CD4-positive, alpha-beta T cell treated with Interleukin-21 for 1 hour (primary cell): ENCODE measurements at regions not wholly inside any gene's neighbourhood (a gene's known extent, or its start where the extent isn't known, plus 50 kb on each side); places are given as distances from the start of the nearest gene placed in this dataset.
"Not testable (repeated sequence)": the region's sequence is repeated elsewhere in the genome, so short reads cannot be mapped to it uniquely, and the experiment has no call there.

Experiments
- DNase-seq: peaks from one replicate; pipeline ENCODE4 v3.0.0-alpha.2; 2020

DNA sequence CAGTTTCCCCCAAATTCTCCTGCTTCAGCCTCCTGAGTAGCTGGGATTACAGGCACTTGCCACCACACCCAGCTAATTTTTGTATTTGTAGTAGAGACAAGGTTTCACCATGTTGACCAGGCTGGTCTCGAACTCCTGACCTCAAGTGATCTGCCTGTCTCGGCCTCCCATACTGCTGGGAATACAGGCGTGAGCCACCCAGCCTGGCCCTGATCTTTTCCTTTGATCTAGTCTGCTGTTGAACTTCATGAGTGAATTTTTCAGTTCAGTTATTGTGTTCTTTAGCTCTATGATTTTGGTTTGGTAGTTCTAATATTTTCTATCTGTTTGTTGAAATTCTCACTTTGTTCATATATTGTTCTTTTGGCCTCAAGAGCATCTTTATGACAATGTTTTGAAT, 83.4 kb upstream of the RAP2C start:
- not testable (repeated sequence) for DNase-seq

DNA sequence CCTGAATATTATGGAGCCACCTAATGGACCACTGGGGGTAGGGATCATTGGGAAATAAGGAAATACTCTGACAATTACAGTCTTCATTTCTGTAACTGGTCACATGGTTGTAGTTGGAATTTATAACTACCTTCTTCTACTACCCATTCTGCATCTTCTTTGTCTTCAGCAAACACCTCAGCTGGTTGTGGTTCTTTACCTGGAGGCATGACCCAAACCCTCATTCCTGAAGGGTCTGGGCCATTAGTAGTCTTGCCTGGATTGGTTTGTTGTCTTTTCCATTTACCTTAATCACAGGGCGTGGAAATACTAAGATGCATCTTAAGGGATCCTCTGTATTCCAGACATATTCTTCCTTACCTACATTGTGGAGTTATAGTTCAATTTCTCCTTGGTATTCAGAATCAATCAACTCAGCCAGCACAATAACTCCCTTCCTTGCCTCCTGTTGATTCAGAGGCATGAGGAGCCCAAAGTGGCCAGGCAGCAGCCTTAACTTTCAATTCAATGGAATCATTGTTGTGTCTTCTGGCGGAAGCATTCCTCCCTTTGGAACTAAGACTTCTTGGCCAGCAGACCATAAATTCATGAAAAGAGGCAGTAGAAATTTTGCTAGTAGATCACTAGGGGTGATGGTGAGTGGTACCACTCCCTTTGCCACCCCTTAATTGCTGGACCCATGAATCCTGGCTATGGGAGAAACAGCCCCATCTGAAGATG, 75.7 kb upstream of the RAP2C start:
- no peak for DNase-seq

DNA sequence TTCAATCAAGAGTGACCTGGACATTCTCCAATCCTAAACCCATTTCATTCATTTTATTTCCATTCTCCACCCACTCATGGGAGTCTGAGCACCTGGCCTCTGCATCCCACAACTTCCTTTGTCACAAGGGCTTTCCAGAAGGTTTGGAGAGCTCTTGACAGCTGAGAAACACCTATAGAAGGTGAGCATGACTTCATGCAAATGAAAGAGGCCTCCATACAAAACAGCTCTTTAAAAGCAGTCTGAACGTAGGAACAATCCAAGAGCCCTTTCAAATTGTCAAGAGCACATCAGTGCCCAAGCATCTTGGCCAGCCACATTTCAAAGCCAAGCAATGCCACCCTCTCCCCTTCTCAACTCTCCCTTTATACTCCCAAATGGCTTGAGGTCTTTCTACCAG, 74.9 kb upstream of the RAP2C start:
- no peak for DNase-seq

DNA sequence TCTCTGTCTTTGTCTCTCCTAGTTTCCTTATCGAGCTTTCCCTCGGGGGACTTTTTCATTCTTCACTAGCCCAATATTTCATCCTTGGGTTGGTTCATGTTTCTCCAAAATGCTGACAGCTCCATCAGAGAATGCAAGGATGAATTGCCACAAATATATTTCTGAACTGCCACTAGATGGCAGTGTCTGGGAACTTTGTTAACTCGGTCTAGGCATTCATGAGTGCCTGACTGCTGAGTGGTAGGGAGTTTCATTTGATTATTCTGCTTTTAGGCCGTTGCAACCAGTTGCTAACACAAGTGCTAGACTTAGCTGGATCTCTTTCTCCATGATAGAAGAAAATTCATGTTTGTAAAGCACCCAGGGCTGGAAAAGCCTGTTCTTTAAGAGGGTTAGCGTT, 73.5 kb upstream of the RAP2C start:
- DNase-seq, result peak; percentile 46

DNA sequence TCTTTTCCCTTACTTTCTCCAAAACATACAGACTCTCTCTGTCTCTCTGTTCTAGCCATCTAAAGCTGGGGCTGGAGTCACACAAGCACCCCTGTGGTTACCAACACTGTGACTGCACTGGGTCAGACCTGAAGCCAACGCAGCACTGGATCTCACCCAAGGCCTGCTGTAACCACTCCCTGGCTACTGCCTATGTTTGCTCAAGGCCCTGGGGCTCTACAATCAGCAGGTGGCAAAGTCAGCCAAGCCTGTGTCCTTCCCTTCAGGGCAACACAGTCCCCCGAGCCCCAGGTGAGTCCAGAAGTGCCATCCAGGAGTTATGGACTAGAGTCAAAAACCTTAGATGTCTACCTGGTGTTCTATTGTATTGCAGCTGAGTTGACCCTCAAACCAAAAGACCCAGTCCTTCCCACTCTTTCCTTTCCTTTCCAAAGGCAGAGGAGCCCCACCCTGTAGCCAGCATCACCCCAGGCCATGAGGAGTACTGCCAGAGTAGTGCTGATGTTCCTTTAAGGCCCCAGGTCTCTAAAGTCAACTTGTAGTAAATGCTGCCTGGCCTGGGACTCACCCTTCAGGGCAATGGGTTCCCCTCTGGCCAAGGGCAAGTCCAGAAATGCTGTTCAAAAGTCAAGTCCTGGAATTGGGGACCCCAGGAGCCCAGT, 58.8 kb upstream of the RAP2C start:
- DNase-seq, result no peak

DNA sequence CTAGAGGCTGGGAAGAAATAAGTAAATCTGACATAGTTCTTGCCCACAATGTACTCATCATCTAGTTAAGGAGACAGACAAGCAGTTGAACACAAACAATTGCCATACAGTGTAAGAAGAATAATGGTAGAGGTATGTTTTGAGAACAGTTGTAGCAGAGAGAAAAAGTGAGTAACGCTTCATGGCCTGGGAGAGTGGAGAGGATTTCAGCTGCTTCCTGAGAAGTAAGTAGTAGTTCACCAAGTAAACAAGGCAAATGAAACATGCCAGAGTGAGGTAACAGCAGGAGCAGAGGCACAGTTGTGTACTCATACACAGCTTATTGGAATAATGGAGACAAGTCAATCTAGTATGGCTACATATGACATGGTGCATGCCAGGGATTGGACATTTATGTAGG, 53.6 kb upstream of the RAP2C start:
- no peak for DNase-seq

DNA sequence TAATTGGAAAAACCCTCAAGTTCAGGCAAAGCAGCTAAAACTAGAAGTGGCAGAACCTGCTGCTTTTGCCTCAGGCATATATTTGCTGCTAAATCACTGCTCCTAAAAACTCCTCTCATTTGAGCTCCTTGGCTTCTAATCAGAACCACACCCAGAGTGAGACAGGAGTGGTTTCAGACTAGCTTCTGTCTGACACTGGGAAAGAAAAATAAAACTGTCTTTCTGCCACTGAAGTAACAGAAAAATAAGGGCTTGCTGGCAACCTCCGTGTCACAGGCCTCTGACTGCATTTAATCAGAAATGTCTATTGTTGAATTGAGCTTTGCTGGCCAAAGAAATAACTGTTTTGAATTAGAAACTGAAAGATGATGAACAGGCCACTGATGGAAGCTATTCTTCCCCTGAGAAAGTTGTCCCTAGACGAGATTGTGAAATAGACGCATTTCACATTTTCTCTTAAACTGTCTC, 52.1 kb upstream of the RAP2C start:
- no peak for DNase-seq

DNA sequence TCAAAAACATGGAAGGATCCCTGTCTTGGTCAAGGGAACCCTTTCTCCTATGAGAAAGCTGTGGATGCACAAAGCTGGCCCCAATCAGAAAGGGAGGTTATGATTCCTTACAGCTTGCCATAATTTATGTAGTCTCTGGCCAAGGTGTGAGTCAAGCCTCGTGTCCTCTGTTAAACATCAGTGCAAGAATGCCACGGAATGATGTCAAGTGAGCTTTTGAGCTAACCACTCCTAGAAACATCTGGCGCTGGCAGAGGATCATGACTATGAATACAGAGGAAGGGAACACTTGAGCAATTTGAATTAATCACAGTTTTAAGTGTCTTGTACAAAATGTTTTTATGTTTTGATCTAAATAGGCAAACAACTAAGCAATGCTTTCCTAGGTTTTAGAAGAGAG, 51.5 kb upstream of the RAP2C start:
- DNase-seq, result no peak

DNA sequence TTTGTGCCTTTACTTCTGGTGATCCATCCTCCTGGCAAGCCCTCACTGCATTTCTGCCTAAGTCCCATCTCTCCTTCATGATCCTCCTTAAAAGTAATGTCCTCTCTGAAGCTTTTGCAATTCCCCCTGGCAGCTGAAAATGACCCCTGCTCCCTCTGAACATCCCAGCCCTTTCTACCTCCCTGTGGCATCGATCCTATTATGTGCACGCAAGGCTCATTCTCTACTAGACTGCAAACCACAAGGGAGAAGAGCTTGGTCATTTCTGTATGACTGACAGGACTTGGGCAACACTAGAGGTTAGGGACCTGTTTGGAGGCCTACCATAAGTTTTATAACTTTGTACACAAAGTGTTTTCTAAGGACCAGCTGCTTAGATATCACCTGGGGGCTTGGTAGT, 50.8 kb upstream of the RAP2C start:
- DNase-seq, result no peak
